G401 (cell line): ENCODE measurements at regions not wholly inside any gene's neighbourhood (a gene's known extent, or its start where the extent isn't known, plus 50 kb on each side); places are given as distances from the start of the nearest gene placed in this dataset.

Experiments used
- DNase-seq: peaks from one replicate; pipeline ENCODE4 v3.0.0-alpha.2; 2015; ENCODE audit warnings: low spot score
- in situ Hi-C: cut with HindIII; loops from 2 replicates; pipeline ENCODE4 v1.10.0; 2016; ENCODE audit warnings: low sequenced_read_pairs, mixed read lengths

DNA sequence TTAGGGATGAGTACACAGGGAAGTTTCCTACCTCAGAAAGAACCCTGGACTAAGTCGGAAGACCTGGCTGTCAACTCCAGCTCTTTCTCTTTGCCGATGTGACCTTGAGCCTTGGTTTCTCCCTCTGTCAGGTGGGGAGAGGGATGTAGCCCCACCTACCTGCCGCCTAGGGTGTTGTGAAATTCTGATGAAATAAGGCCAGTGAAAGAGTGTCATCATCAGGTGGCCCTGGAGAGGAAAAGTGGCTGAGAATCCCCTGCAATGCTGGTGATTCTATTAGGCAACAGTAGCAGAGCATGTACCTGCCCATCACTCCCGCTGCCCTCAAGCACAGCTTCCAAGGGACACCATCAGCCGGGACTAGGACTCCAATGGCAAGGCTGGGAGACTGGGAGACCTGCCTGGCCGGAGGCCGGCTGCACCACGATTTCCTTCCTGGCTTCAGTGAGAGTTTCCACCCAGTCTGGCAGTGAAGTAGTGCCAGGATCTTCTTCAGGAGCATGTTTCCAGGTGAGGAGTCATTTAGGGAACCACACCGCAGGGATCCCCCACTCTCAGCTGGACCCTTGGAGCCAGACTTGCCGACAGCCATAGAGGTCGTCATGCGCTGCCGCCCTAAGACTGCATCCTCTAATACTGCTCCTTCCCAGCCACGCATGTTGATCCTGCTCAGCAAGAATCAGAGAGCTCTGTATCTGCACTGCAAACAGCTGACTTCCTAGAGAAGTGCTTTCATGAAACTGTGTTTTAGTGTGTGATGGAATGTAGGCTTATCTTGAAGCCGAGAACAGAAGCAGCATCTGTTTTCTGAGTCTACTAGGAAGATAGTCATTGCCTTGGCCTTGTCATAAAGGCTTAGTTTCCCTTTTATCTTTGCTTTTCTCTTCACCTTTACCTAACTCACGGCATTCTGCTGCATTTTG, 88.0 kb upstream of the F3 start:
- in situ Hi-C loops = no loop called here
- DNase-seq = no peak

DNA sequence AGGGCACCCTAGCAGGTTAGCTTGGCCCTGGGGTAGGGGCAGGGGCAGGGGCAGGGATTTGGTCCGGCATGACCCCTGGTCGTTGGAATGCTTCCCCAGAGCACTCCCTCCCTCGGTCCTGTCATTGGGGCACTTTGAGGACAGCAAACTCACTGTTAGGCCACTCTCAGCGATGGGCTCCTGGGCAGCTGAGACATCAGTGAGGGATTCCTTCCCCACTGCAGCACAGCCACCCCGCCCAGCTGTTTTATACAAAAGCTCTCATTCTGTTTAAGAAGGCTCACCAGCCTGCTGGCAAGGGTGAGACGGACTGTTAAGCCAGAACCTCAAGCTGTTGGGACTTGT, 86.9 kb upstream of the F3 start:
- in situ Hi-C loops = no loop called here
- no peak for DNase-seq

DNA sequence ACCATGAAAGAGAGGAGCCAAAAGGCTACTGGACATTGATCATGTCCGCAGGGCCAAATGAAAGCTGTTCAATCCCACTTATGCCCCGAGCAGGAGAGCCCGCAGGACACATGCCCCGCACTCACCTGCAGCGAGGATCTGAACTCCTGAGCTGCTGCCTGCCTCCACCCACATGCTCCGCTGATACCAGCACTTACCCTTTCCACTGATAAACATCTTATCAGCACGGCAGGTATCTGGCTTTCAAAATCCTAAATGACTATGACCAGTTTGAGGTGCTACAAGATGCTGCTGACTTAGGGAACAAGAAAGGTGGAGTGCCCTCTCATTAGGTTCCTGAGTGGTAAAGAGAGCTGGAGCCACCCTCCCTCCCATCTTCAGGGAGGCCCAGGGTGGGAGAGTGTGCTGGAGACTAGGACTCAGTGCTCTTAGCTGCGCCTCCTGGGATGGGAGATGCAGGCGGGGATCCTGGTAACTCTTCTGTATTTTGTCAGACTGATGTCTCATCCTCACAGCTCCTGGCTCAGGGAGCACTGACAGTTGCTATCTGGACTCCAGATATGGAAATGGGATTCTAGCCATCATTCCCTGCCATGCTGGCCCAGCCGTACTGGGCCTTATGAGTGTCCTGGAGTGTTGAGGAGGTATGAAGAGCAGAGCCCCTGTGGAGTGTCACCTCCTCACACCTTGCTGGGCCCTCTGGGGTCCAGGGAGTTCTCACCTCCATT, 86.4 kb upstream of the F3 start:
- in situ Hi-C loops = no loop called here
- DNase-seq = no peak

DNA sequence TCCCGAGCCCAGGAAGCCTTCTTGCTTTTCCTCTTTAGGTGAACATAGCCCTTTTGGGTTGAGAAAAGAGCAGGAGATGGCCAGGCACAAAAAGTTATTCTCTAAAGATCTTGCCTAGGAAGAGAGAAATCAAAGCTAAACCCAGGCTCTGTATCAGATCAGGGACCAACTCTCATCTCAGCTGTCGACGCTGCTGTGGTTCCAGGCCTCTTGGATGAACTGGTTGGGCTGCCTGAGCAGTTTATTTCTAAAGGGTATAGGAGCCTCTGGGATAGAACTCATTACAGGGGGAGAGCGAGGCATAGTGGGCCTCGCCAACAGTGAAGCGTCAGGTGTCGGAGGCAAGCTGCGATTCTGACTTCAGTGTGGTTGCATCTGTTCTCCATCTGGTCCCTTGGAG, 82.6 kb upstream of the F3 start:
- no peak for DNase-seq
- in situ Hi-C loops = no loop called here

DNA sequence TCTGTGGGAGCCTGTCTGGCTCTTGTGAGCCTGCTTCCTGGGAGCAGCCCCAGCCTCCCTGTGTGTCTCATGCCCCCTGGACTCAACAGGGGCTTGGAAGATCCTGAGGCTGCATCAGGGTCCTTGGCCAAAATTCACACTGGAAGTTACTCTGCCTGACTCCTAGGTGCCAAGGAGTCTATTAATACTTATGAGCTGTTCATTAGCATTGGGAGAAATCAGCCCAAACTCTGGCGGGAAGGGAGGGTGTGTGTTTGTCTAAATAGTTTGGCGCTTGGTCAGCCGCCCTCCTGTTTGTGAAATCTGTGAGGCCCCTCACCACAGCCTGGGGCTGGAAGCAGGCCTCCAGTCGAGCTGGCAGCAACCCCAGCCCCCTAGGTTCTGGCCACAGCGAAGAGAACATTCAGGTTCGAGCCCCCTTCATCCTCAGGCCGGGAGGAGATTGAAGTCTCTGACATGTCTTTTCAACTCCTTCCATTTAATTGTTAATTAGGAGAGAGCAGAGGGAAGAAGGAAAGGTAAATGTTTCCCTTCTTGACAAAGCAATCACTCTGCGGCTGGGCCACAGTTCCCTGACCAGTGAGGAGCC, 82.1 kb upstream of the F3 start:
- DNase-seq = no peak
- in situ Hi-C loops = no loop called here

DNA sequence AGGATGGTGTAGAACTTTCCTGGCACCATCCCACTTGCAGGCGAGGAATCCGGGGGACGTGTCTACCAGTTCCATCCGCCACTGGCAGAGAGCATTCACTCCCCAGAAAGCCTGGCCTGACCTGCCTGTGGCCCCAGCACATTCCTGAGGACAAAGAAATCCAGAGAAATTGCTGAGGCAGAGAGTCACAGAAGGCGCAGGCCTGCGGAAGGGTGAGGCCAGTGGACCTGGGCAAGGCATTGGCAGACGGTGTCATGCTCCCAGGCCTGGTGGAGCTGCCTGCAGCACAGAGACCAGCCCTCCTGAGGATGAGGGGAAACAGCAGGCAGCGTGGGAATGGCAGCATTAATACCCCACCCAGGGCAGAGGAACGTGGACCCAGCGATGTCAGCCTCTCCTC, 81.2 kb upstream of the F3 start:
- no peak for DNase-seq
- in situ Hi-C loops = no loop called here

DNA sequence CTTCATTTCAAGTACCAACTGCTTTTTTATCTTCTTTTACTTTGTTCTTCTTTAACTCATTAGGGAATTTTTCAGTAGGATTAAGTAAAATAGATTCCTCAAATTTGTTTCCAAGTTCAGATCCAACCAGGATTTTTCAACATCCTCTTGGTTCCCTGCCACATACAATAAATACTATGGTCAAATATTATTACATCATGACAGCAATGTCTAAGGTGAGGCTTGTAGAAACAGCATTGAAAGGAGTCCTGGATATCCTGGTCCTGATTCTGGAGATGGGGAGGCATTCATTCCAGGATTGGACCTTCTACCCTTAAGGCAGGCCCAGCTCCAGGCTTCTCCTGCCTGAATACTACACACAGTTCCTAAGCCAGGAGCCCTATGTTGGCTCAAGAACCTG, 80.2 kb upstream of the F3 start:
- in situ Hi-C loops = no loop called here
- DNase-seq = no peak

DNA sequence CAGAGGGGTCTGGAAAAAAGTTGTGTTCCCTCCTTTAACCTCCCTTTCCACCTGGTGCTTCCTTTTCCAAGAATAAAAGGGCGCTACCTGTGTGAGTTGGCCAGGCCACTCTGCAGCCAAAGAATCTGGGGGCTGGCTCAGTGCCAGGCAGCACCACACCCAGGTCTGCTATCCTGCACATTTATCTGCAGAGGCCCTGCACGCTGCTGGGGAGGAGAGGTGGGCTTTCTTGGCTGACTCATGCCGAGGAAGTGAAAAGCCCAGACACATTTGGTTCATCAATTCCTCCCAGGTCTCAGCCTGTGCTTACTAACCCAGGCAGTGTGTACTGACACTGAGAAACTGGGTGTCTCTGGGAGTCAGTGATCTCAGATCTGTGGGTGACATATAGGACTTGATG, 79.8 kb upstream of the F3 start:
- in situ Hi-C loops = no loop called here
- DNase-seq = no peak

DNA sequence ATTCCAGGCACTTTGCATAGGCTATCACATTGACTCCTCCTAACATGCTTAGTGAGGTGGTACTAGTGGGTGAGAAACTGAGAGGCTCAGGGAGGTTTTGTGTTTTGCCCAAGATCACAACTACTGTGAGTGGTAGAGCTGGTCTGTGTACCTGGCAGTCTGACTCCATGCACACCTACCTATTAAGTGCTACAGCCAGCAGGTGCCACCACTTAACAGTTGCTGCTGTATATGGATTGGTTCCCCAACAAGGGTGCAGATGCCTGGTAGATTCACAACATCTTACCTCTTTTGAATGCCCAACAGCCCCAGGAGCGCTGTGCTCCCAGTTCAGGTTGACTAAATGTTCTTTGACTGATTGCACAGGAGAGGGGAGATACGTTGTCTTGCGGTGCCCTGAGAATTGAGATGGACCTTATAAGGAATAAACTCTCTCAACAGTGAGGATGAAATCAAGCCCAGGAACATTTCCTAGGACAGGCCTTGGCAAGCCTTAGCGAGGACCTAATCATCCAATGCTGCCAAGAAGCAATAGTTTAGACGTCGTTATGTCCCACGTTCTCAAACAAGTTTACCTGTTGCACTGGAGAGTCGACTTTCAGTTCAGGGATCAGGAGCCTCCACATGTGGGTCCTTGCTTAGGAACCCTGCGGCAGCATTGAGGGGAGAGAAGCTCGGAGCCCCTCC, 78.9 kb upstream of the F3 start:
- in situ Hi-C loops = no loop called here
- no peak for DNase-seq

DNA sequence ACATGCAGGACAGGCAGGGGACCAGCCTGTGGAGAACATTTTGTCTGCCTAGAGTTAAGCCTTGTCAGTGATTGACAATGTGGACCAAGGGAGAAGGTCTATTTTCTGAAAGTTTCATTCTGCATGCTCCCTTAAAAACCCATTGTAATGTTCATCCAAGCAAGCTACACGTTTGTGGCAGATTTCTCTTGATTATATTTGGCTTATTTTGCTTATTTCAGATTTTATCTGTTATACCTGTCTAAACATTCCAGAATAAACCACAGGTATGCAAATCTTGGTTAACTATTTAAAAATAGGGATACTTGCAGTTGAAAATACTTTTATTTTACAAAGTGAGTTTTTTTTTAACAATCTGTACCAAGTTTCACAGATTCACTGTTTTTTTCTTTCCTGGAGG, 78.2 kb upstream of the F3 start:
- in situ Hi-C loops = no loop called here
- DNase-seq = no peak

DNA sequence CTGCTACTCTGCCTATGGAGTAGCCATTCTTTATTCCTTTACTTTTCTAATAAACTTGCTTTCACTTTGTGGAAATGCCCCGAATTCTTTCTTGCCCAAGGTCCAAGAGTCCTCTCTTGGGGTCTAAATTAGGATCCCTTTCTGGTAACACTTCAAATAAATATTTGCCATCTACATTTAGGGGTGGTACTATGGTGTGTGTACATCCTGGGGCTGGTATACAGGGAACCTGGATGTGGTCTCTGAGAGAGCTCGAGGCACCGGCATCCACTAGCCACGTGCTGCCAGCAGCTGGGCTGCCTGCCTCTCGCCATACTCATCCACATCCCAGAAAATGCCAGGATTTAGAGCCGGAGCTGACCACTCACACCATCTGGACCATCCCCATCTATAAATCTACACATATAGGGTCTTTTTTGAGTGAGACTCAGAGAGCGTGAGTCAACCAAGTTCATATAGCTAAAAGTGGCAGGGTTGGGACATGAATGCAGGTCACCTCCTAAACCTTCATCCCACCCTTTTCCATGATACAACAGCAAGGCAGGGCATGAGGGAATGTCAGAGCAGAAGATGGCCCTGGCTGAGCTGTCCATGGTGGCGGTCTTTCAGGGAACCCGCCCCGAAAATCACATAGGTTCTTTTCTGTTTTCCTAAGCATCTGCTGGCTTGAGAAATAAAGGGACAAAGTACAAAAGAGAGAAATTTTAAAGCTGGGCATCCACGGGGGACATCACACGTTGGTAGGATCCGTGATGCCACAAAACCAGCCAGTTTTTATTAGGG, 76.6 kb upstream of the F3 start:
- in situ Hi-C loops = no loop called here
- no peak for DNase-seq

DNA sequence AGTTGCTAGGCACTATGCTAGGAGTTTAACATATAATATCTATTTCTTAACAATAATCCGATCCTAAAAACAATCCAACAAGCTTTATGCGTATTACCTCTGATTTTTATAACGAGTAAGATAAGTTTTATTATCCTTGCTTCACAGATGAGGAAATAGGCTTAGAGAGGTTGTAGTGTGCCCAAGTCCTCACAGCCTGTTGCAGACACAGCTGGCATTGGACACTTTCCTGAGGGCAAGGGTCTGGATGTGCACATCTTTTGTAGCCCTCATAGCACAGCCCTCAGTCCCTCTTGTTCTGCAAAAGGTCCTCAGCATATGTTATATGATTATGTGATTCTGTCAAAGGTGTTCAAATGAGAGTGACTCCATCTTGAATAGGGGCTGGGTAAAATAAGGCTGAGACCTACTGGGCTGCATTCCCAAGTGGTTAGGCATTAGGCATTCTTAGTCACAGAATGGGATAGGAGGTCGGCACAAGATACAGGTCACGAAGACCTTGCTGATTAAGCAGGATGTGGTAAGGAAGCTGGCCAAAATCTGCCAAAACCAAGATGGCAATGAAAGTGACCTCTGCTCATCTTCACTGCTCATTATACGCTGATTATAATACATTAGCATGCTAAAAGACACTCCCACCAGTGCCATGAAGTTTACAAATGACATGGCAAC, 75.7 kb upstream of the F3 start:
- DNase-seq = no peak
- in situ Hi-C loops = no loop called here

DNA sequence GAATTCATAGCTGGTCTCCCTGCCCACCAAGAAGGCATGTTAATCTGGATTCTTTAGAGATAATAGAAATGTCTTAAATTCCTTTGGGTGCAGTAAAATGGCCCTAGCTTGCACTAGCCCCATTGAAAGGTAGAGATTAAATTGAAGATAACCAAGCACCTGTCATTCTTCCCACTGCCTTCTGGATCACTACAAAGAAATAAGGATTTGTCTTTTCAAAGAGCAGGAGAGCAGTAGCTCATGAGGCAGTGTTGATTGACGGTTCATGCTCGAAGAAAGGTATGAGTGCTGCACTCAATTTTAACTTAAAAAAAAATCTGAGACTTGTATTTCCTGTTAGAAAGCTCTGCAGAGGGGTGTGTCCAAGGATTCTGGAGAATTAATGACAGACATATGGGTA, 74.9 kb upstream of the F3 start:
- in situ Hi-C loops = no loop called here
- no peak for DNase-seq

DNA sequence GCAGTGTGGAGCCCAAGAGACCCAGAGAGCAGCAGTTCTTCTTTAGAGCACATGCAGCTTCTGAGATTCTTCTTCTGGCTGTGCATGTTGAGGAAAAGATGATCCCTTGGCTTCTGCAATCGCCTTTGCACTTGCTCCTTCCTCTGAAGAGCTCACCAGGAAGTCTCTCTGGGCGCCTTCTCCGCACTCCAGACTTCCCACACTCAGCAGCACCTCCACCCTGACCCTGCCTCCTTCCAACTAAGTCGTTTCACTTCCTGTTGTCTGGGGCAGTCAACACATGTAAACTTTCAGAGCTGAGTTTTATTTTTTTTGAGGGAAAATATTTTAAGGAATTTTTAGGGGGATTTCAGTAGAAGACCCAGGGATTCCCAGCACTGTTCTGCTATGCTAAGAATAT, 73.4 kb upstream of the F3 start:
- in situ Hi-C loops = no loop called here
- no peak for DNase-seq

DNA sequence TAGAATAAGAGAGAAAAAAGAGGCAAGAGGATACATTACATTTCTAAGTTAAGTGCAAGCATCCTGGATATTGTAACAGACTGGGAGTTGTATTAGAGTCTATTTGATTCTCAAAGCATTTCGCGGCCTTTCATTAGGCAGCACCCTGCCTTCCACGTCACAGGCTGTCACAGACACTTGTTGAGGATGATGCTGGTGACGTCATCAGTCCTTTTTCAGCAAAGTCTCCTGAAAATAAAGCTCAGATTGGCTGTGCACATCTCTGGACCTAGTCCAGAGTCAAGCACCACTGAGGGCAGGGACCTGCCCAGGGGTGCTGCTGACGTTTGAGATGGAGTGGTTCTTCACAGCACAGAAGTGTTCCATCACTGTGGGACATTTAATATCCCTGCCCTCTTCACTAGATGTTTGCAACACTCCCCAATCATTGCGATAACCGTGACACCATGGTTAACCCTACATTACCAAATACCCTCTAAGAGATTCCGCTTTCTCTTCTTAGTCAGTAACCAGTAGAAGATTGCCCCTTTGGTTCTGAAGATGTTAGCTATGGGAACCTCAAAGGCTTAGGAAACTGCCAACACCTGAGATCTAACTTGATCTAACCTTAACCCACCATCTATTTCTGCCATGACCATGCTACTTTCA, 72.7 kb upstream of the F3 start:
- DNase-seq = no peak
- in situ Hi-C loops = no loop called here

DNA sequence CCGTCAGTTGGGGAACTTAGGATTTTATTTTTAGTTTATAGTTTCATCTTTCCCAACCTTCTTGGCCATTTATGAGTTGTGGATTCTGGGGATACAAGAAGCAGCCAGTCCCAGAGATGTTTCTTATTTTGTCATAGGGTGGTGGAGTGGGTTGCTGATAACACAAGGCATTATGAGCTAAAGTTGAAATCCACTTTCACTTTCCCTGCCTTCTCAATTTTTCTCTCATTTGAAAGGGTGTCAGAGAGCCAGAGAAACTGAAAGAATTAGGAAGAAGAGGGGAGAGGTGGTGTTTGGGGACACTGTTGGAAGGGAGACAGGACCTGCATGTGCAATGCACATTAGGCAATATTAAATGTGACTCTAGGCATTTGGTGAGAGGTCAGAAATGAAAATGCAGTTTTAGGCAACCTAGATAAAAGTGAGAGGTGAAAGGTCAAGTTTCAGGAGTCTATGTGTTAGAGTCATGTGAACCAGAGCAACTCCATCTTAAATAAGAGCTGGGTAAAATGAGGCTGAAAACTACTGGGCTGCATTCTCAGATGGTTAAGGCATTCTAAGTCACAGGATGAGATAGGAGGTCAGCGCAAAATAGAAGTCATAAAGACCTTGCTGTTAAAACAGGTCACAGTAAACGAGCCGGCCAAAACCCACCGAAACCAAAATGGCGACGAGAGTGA, 71.1 kb upstream of the F3 start:
- in situ Hi-C loops = no loop called here
- DNase-seq = no peak

DNA sequence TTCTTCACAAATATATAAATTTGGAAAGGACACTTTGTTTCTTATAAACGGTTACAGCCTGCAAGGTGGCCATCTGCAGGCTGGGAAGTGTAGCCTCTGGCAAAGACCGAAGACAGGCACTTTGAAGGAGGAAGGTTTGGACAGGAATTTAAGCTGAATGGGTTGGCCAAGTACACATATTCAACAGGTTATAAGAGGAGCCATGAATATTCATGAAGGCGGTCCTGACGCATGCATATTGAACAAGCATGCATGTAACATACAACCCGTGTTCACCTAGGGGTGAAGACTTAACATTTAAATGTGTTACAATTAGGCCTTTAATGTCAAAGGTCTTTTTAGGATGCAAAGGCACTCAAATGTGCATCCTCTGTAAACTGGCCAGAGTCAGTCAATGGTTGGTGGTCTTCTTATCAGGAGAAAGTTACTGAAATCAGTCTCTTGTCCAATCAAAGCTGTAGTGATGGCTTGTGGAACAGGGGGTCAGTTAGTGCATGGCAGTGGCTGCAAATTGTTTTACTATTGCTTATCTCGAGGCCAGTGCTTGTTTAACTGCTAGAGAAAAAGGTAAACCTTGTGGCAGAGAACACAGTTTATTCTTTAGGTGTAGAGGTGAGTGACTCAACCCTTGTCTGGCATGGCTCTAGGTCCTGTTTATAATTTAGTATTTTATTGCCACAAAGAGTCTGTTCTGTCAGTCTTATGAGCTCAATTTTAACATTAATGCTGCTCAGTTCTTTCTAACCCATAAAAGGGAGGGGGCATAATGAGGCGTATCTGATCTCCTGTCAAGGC, 70.3 kb upstream of the F3 start:
- in situ Hi-C loops = no loop called here
- no peak for DNase-seq
